COLO668 (cell line): ENCODE measurements at regions not wholly inside any gene's neighbourhood (a gene's known extent, or its start where the extent isn't known, plus 50 kb on each side); places are given as distances from the start of the nearest gene placed in this dataset.
"Not testable (repeated sequence)": the region's sequence is repeated elsewhere in the genome, so short reads cannot be mapped to it uniquely, and the experiment has no call there.

Experiments used
- DNase-seq: peaks from one replicate; lab custom pipeline; 2025; ENCODE audit not compliant: unreplicated experiment; lab: John Stamatoyannopoulos, UW

DNA sequence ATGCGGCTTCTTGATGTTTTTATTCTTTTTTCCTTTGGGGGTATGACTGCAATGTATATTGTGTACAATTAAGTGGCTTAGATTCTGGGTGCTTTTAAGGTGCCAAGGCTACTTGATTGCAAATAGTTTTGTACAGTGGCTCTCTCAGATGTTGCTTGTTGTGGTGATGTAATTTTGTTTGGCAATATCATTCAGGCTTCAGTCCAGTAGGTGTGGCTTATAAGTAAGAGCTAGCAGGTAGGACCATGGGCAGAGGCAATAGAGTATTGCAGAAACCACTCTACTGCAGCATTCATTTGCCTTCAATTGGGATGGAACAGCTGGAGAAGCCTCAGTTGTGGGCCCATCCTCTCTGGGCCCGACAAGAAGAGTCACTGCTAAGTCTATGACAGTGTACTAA is 407.9 kb upstream of the MAN1A1 start:
- no peak for DNase-seq

DNA sequence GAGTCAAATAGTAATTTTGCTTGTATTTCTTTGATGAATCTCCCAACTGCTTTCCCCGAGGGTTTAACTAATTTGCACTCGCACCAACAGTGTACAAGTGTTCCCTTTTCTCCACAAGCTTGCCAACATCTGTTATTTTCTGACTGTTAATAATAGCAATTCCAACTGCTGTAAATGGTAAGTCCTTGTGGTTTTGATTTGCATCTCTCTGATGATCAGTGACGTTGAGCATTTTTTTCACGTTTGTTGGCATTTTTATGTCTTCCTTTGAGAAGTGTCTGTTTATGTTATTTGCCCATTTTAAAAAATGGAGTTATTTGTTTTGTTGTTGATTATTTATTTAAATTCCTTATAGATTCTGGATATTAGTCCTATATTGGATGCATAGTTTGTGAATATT is 399.8 kb upstream of the MAN1A1 start:
- DNase-seq = no peak

DNA sequence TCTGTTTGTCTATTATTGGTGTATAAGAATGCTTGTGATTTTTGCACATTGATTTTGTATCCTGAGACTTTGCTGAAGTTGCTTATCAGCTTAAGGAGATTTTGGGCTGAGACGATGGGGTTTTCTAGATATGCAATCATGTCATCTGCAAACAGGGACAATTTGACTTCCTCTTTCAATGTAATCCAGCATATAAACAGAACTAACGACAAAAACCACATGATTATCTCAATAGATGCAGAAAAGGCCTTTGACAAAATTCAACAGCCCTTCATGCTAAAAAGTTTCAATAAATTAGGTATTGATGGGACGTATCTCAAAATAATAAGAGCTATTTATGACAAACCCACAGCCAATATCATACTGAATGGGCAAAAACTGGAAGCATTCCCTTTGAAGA is 399.0 kb upstream of the MAN1A1 start:
- DNase-seq = not testable (repeated sequence)

DNA sequence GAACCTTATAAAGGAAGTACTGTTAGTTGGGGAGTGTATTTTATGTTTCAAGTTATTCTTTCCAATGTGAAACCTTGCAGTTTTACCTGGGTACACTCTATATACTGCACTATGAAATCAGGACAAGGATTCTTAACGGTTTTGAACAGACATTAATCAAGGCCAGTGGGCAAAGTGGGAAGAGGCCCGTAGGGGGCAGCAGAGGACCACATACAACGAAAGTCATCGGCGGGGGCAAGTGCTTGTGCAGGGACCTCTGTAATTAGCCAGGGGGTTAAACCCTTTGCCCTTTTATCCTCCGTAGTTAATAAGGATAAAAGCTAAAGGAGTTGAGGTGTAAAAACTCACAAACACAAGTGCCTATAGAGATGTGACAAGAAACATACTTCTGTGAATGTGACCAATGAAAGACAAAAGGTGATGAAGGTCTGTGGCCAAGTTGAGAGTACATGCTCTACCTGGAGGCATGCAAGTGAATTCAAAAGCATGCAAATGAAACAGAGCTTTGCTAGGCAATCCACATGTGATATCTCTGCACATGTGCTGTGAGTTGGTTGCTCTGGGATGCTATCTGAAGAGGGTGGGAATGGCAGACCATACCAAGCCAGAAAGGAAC is 392.7 kb upstream of the MAN1A1 start:
- DNase-seq = peak; percentile 9

- no peak for DNase-seq
Measured at GRCh38 chr6:119739769-119740168, 390.2 kb upstream of the MAN1A1 start.

GRCh38 chr6:119738425-119738824 is 388.9 kb upstream of the MAN1A1 start:
- DNase-seq = no peak

DNA sequence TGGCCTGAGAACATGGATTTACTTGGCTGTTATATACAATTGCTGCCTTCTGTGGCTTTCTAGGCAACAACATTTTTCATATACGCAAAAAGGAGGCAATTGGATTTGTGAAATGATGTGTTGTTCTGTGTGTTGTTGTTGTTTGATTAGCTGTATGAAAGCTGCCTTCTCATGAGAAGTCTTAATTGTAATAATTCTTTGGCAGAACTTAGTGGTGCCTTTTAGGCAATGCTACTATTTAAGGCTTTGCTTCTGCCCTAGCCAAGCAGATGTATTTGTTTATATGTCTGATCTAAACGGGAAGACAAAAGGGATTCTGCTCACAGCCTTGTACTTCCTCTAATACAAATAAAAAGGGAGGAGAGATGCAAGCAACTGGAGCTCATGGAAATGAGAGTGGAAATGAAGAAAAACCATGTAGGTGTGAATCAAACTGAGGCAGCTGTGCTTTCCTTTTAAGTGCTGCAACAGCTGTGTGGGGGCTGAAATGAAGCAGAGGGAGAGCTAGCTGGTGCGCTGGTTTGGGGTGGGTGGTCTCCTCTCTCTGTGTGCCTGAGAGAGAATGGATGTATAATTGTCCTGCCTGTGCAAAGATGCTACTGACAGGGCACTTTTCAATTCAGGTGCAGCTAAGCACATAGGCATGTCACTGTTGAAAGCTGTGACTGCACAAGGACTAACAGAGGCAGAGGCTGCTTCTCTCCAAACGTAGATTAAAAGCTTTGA is 386.9 kb upstream of the MAN1A1 start:
- DNase-seq = no peak

DNA sequence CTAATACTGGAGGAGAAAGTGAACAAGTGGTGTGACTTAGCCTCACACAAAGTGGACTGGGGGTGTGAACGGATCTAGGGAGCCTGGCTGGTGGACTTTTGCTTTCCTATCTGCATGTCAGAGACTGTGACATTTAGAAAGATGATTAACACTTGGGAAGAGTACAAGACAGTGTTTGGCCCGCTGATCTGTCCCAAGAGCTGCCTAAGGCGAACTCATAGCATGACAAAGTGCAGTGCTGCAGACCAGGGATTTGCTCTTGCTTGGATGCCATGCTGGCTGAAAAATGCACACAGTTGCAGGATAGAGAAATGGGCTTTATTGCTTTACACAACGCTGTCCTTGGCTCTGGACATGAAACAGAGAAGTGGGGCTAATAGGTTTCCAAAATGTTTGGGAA is 386.0 kb upstream of the MAN1A1 start:
- DNase-seq = no peak

DNA sequence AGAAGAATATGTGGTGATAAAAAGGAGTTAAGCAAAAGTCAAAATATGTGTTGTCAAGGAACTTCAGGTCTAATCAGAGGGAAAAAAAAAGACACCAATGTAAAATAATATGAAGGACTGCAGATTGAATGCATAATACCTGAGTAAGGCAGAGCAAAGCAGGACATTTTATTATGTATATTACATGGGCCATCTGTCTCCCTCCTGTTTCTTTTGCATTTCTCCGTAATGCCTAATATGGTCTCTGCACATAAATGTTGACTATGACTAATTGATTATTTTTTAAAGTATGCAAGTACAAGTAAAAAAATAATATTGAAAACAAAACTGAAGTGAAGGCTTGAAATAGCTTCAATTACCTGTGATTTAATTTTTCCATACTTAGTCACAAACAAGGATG is 384.7 kb upstream of the MAN1A1 start:
- DNase-seq = no peak

- no peak for DNase-seq
Measured at GRCh38 chr6:119728935-119729334, 379.4 kb upstream of the MAN1A1 start.

DNA sequence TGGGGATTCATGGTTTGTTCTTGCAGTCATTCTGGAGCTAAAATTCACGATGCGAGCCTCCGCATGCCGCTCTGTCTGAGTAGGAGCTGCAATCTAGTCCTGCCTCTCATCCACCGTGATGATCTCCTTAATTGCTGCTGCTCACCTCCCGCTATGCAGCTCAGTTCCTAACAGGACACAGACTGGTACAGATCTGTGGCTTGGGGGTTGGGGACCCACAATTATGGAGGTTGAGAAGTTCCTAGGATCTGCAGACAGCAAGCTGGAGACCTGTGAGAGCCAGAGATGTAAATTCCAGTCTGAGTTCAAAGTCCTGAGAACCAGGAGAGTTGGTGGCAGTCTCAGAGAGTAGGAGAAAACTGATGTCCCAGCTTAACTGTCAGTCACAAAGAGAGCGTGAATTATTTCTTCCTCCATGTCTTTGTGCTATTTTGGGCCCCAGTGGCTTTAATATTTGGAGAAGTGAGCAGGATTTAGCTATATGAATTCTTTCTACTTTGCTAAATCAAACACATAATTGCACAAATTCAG is 378.7 kb upstream of the MAN1A1 start:
- DNase-seq = no peak

- DNase-seq = no peak
Measured at GRCh38 chr6:119727504-119728219, 378.1 kb upstream of the MAN1A1 start.

- DNase-seq = not testable (repeated sequence)
Measured at GRCh38 chr6:119726912-119727311, 377.4 kb upstream of the MAN1A1 start.

- DNase-seq = no peak
Measured at GRCh38 chr6:119726086-119726485, 376.5 kb upstream of the MAN1A1 start.

DNA sequence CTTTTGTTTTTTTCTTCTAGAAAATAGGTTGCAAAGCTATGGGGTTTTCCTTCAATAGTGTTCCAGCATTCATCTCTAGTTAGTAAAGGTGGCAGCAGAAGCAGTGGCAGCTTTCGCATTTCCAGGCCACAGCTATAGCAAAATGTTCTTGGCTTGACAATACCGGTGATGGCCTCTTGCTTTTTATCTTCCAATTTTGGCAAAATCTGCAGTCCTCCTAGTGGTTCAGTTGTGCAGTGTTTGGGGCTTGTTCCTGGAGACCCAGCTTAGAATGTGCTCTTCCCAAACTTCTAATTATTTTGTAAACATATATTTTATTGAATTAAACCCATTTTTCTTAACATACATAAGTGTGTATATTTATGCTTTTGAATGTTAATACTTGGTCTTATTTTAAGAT is 370.6 kb upstream of the MAN1A1 start:
- DNase-seq = no peak

- DNase-seq = no peak
Measured at GRCh38 chr6:119717942-119718341, 368.4 kb upstream of the MAN1A1 start.

DNA sequence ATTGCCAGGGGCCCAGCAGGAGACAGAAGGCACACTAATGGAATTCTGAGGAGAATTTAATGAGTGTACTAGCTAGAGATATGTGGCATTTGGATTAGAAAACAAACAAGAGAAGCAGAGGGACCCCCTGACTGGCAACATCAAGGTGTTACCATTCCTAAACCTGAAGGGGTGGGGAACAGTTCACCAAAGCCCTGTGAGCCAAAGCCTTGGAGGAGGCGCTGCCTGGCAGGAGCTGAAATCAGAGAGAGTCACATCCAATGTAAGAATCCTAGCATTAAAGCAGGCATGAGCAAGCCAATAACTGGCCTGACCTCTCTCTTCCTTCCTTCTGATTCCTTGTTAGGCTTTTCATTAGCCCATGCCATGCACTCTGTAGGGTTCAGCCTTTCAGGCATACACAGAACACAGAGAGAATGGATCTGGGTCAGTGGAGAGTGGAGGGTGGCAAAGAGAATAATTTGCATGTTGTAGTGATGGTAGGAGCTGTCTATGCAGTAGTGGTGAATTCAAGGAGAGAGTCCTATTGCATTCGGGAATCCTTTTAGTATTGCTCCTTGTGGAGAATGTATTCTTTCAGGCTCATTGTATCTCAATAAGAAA is 367.2 kb upstream of the MAN1A1 start:
- DNase-seq = no peak

DNA sequence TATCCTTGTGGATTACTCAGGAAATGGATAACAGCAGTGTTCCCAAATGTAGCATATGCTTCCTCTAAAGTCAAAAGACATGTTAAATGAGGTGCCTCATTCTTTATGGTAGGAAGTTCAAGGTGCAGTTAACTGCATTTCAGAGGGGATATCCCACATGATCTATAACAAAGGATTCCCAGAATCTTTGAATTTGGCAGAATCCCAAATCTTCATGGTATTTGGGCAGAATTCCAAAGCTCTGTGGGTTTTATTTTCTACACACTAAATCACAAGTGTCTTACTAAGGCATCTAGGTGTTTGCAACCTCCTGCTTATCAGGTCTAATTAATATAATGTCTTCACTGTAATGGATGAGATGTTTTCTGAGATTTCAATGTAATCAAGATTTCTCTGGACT is 364.3 kb upstream of the MAN1A1 start:
- no peak for DNase-seq

DNA sequence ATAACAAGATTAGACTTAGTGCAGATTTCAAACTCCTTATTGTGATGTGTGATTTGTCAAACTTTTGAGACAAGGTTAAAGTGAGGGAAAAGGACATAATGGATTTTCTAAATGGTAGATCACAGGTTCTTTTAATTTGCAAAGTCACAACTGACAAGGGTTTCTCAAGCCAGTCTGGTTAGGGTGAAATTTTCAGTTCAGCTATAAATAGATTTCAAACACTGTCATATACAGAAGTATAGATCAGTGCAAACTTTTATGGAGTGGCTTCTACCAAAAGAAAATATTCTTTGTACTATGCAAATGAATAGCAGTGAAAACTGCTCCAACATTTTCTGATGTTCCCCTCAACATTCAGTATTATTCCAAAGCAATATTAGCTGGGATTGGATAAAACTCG is 337.1 kb upstream of the MAN1A1 start:
- DNase-seq = no peak

GRCh38 chr6:119686240-119686639 is 336.7 kb upstream of the MAN1A1 start:
- no peak for DNase-seq

- no peak for DNase-seq
Measured at GRCh38 chr6:119683671-119684070, 334.1 kb upstream of the MAN1A1 start.

DNA sequence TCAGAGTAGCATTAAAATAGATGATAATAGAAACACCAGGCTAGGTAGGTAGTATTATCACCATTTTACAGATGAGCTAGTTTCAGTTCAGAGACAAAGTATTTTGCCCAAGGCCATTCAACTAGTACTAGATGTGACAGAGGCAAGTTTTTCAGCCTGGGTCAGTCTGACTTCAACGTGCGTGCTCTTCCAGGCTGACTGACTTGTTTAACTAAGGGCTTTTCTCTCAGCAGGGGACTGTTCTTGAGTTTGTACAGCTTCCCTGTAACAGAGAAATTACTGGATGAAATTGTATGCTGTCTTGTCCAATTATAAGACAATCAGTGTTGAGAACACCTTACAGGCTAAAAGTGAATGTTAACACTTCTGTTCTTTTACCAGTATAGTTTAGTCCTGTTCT is 333.5 kb upstream of the MAN1A1 start:
- no peak for DNase-seq
